Activated B cell treated with CpG ODN at 0.5 μM for 24 hours (primary cell): ENCODE measurements at regions not wholly inside any gene's neighbourhood (a gene's known extent, or its start where the extent isn't known, plus 50 kb on each side); places are given as distances from the start of the nearest gene placed in this dataset.

Experiments
- ATAC-seq: fragments of 200-7000 bp; cut with Tn5 transposase; one replicate; pipeline ENCODE4 v1.10.0; 2021; ENCODE audit warnings: low read depth, mild to moderate bottlenecking, moderate library complexity
- CTCF ChIA-PET: fragments of 350-600 bp; sonication (Branson Sonifier 250); formaldehyde crosslinking; loops from one replicate; lab custom pipeline; 2021; ENCODE audit warnings: antibody characterized with exemption; lab: Charles Lee
- POLR2A ChIA-PET: fragments of 350-600 bp; sonication (Branson Sonifier 250); formaldehyde crosslinking; loops from one replicate; lab custom pipeline; 2021; ENCODE audit warnings: antibody characterized with exemption; lab: Charles Lee
- DNase-seq: peaks from one replicate; pipeline ENCODE4 v3.0.0; 2022
- H3K27ac Mint-ChIP-seq: one replicate; pipeline ENCODE4 v1.8.0; 2020; ENCODE audit warnings: mixed read lengths
- H3K27me3 Mint-ChIP-seq: one replicate; pipeline ENCODE4 v1.8.0; 2021; ENCODE audit warnings: mixed read lengths
- H3K36me3 Mint-ChIP-seq: one replicate; pipeline ENCODE4 v1.8.0; 2021; ENCODE audit warnings: low read depth, mixed read lengths
- H3K4me1 Mint-ChIP-seq: one replicate; pipeline ENCODE4 v1.8.0; 2021; ENCODE audit warnings: mixed read lengths
- H3K4me3 Mint-ChIP-seq: one replicate; pipeline ENCODE4 v1.8.0; 2020; ENCODE audit warnings: mild to moderate bottlenecking, mixed read lengths
- H3K9me3 Mint-ChIP-seq: one replicate; pipeline ENCODE4 v1.8.0; 2020; ENCODE audit warnings: mixed read lengths
- intact Hi-C: fragments of 100-400 bp; cut with micrococcal nuclease; formaldehyde crosslinking; loops from one replicate; pipeline ENCODE4 v1.15.1; 2024
- TF ChIP-seq, protein P1 (sequence below): fragments of 200-600 bp; IDR thresholded peaks from one replicate; pipeline ENCODE4 v1.8.0; 2022; ENCODE audit warnings: antibody characterized with exemption, mild to moderate bottlenecking

DNA sequence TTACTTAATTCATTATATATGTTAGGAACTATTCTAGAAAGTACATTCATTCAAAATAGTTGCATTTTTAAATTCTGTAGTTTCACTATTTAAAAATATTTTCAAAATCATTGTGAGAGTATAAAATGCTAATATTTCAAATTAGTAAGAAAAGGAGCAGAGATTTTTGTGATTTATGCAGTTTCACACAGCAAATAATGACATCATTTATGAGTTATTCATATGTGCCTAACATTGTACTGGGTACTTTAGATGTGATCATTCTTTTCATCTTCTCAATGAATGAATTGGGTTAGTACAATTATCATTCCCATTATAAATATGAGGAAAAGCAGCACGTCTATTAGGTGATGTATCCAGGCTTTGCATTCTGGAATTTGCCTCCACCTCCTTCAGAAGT, 1451.0 kb upstream of the IGFBP7 start:
- DNase-seq (no peak), ATAC-seq (no peak)
- Mint-ChIP-seq H3K4me3 (no peak overlapping the region), H3K27me3 (no peaks in the 10 kb centered on the region), H3K9me3 (peaks cover 5% of the 10 kb centered on the region), H3K4me1 (no peaks in the 10 kb centered on the region), H3K36me3 (no peaks in the 10 kb centered on the region), H3K27ac (no peak overlapping the region)
- TF ChIP-seq, protein P1, sequence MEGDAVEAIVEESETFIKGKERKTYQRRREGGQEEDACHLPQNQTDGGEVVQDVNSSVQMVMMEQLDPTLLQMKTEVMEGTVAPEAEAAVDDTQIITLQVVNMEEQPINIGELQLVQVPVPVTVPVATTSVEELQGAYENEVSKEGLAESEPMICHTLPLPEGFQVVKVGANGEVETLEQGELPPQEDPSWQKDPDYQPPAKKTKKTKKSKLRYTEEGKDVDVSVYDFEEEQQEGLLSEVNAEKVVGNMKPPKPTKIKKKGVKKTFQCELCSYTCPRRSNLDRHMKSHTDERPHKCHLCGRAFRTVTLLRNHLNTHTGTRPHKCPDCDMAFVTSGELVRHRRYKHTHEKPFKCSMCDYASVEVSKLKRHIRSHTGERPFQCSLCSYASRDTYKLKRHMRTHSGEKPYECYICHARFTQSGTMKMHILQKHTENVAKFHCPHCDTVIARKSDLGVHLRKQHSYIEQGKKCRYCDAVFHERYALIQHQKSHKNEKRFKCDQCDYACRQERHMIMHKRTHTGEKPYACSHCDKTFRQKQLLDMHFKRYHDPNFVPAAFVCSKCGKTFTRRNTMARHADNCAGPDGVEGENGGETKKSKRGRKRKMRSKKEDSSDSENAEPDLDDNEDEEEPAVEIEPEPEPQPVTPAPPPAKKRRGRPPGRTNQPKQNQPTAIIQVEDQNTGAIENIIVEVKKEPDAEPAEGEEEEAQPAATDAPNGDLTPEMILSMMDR: no peak
- POLR2A ChIA-PET: no interaction called here
- intact Hi-C loops: no loop called here
- CTCF ChIA-PET: no interaction called here

DNA sequence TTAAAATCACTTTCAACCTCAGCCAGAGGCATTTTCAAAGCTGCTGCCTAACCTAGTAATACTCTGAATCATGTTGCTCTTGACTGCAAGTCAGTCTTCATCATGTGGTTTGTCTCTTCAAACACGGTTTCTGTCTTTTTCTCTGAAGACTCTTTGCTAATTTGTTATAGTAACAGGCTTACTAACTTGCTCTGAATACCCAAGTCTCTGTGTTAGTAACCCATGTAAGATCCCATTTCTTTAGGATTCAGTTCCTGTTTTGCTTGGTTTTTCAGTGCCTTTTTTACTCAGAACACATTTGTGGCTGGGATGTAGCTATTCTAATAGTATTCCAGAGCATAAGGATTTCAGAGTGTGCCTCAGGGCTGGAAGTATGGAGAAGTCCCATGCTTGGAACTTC, 1450.6 kb upstream of the IGFBP7 start:
- ATAC-seq (no peak), DNase-seq (no peak)
- no peaks in the 10 kb centered on the region for H3K27me3 Mint-ChIP-seq
- no peaks in the 10 kb centered on the region for H3K4me1 Mint-ChIP-seq
- no peak overlapping the region for H3K27ac Mint-ChIP-seq
- intact Hi-C loops: no loop called here
- H3K4me3 Mint-ChIP-seq: no peak overlapping the region
- POLR2A ChIA-PET: no interaction called here
- H3K36me3 Mint-ChIP-seq: no peaks in the 10 kb centered on the region
- H3K9me3 Mint-ChIP-seq: peaks cover 5% of the 10 kb centered on the region
- TF ChIP-seq, protein P1: no peak
- CTCF ChIA-PET: no interaction called here

DNA sequence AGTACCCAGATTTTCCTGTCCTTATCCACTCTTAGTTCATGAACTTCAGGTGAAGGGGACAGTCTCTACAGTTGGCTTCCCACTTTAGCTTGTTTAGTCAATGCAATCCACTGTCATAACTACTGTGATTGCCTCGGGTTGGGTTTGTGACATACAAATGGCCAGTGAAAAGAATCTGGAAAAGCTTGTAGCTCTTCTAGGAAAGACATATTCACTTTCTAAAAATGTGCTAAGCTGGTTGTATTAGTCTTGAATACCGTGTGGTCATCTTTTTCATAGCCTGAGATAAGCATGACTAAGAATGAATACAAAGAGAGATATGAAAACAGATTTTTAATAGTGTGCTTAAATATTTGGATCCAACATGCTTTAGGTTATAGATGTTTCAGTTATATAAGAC, 1443.5 kb upstream of the IGFBP7 start:
- Mint-ChIP-seq H3K9me3 (no peaks in the 10 kb centered on the region), H3K27ac (no peak overlapping the region), H3K4me3 (no peak overlapping the region), H3K27me3 (no peaks in the 10 kb centered on the region), H3K36me3 (no peaks in the 10 kb centered on the region), H3K4me1 (no peaks in the 10 kb centered on the region)
- intact Hi-C loops: no loop called here
- TF ChIP-seq, protein P1: no peak
- ChIA-PET CTCF (no interaction called here), POLR2A (no interaction called here)
- no peak for DNase-seq
- no peak for ATAC-seq

DNA sequence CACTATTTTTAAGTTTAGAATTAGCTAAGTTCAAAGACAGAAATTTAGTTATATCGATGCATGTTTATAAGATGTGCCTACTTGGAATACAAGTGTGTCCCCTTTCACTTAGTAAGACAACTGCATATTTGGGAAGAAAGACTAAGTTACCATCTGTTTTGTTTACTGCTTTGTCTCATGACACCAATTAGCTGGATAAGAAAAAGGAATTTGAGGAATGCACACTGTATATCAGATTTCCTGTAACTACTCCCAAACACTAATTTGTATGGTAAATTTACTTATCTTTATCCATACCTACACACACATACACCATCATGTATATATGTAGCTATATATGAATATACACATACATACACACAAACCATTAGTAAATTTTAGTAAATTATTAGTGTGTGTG, 1442.8 kb upstream of the IGFBP7 start:
- H3K36me3 Mint-ChIP-seq: no peaks in the 10 kb centered on the region

DNA sequence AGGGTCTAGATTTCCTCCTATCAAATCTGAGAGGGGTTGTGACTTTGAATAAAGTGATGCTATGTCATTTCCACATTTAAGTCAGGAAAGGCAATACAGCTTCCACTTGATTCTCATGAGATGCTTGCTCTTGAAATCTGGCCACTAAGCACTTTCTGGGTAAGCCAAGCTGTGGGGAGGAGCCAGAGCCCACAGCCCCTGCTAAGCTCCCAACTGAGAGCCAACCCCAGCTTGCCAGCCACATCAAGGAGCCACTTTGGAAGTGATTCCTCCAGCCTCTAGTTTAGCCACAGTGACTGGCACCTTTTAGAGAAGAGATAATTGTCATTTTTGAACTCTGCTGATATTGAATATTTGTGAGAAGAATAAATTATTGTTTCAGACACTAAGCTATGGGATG, 1441.5 kb upstream of the IGFBP7 start:
- no peaks in the 10 kb centered on the region for H3K27me3 Mint-ChIP-seq
- POLR2A ChIA-PET: no interaction called here
- no peaks in the 10 kb centered on the region for H3K36me3 Mint-ChIP-seq
- no peaks in the 10 kb centered on the region for H3K4me1 Mint-ChIP-seq
- DNase-seq (no peak), ATAC-seq (no peak)
- no peak overlapping the region for H3K27ac Mint-ChIP-seq
- no peak overlapping the region for H3K4me3 Mint-ChIP-seq
- intact Hi-C loops: no loop called here
- TF ChIP-seq, protein P1: no peak
- CTCF ChIA-PET: no interaction called here
- H3K9me3 Mint-ChIP-seq: no peaks in the 10 kb centered on the region

More for the DNA sequence above, 1442.8 kb upstream of the IGFBP7 start:
- Mint-ChIP-seq H3K4me3 (no peak overlapping the region), H3K9me3 (no peaks in the 10 kb centered on the region), H3K27me3 (no peaks in the 10 kb centered on the region), H3K4me1 (no peaks in the 10 kb centered on the region), H3K27ac (no peak overlapping the region)
- no peak for ATAC-seq
- TF ChIP-seq, protein P1: no peak
- ChIA-PET POLR2A (no interaction called here), CTCF (no interaction called here)
- intact Hi-C loops: no loop called here
- DNase-seq: no peak
